ENCODE measurements at regions not wholly inside any gene's neighbourhood (a gene's known extent, or its start where the extent isn't known, plus 50 kb on each side); places are given as distances from the start of the nearest gene placed in this dataset.
"Not testable (repeated sequence)": the region's sequence is repeated elsewhere in the genome, so short reads cannot be mapped to it uniquely, and the experiment has no call there.

DNA sequence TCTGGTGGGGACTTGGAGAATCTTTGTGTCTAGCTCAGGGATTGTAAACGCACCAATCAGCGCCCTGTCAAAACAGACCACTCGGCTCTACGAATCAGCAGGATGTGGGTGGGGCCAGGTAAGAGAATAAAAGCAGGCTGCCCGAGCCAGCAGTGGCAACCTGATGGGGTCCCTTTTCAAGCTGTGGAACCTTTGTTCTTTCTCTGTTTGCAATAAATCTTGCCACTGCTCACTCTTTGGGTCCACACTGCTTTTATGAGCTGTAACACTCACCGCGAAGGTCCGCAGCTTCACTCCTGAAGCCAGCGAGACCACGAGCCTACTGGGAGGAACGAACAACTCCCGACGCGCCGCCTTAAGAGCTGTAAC, 288.6 kb upstream of the UBE2E3 start:
- TF ChIP-seq, protein P1, sequence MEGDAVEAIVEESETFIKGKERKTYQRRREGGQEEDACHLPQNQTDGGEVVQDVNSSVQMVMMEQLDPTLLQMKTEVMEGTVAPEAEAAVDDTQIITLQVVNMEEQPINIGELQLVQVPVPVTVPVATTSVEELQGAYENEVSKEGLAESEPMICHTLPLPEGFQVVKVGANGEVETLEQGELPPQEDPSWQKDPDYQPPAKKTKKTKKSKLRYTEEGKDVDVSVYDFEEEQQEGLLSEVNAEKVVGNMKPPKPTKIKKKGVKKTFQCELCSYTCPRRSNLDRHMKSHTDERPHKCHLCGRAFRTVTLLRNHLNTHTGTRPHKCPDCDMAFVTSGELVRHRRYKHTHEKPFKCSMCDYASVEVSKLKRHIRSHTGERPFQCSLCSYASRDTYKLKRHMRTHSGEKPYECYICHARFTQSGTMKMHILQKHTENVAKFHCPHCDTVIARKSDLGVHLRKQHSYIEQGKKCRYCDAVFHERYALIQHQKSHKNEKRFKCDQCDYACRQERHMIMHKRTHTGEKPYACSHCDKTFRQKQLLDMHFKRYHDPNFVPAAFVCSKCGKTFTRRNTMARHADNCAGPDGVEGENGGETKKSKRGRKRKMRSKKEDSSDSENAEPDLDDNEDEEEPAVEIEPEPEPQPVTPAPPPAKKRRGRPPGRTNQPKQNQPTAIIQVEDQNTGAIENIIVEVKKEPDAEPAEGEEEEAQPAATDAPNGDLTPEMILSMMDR (IDR thresholded peaks at IDR 0.05; ENCODE audit: insufficient read depth, low read length, poor library complexity, severe bottlenecking) = not testable (repeated sequence)
- not testable (repeated sequence) for TF ChIP-seq EZH2phosphoT487 (conservative IDR thresholded peaks at IDR 0.05; ENCODE audit: low read length)

Data from SU-DHL-6 (cell line).